Lower lobe of right lung (tissue), 2 donors: ENCODE measurements at regions not wholly inside any gene's neighbourhood (a gene's known extent, or its start where the extent isn't known, plus 50 kb on each side); places are given as distances from the start of the nearest gene placed in this dataset.

Experiments used
- ATAC-seq, 2 donors: fragments of 200-7000 bp; cut with Tn5 transposase; one replicate each; pipeline ENCODE4 v1.9.1; 2020 to 2022; ENCODE audit warnings: mild to moderate bottlenecking in 2 of 2, moderate library complexity in 2 of 2
- DNase-seq: peaks from one replicate; pipeline ENCODE4 v3.0.0-alpha.2; 2020
- H3K27ac ChIP-seq: fragments of 200-600 bp; one replicate; pipeline ENCODE4 v1.8.0; 2022
- H3K27me3 ChIP-seq: fragments of 200-600 bp; one replicate; pipeline ENCODE4 v1.8.0; 2022; ENCODE audit warnings: low read depth
- H3K36me3 ChIP-seq: fragments of 200-600 bp; one replicate; pipeline ENCODE4 v1.8.0; 2022; ENCODE audit warnings: mild to moderate bottlenecking
- H3K4me1 ChIP-seq: fragments of 200-600 bp; one replicate; pipeline ENCODE4 v1.8.0; 2022
- H3K4me3 ChIP-seq: fragments of 200-600 bp; one replicate; pipeline ENCODE4 v1.8.0; 2022; ENCODE audit warnings: mild to moderate bottlenecking
- H3K9me3 ChIP-seq: fragments of 200-600 bp; one replicate; pipeline ENCODE4 v1.8.0; 2022
- CTCF ChIP-seq: fragments of 200-600 bp; IDR thresholded peaks from one replicate; pipeline ENCODE4 v1.8.0; 2022; ENCODE audit warnings: antibody characterized with exemption, mild to moderate bottlenecking
- intact Hi-C: fragments of 100-400 bp; cut with DNase I; formaldehyde crosslinking; loops from one replicate; pipeline ENCODE4 v1.11.0; 2022
- donor health status: DM: no; HTN: yes; CAD: no; lungs with severe emphysema.

GRCh38 chr4:30875658-30876269 is 155.6 kb downstream of the PCDH7 start:
- no peak for ATAC-seq
- TF ChIP-seq CTCF, result no peak
- Histone ChIP-seq H3K27ac (no peak overlapping the region), H3K36me3 (no peaks in the 10 kb centered on the region), H3K9me3 (no peaks in the 10 kb centered on the region), H3K4me3 (no peak overlapping the region), H3K27me3 (no peaks in the 10 kb centered on the region), H3K4me1 (no peaks in the 10 kb centered on the region)
- intact Hi-C loops, result no loop called here
- no peak for DNase-seq

- H3K27me3 ChIP-seq, result no peaks in the 10 kb centered on the region
- ATAC-seq (no peak), DNase-seq (no peak)
- intact Hi-C loops, result no loop called here
- TF ChIP-seq CTCF, result no peak
- no peaks in the 10 kb centered on the region for H3K36me3 ChIP-seq
- H3K27ac ChIP-seq, result no peak overlapping the region
- H3K4me3 ChIP-seq, result no peak overlapping the region
- H3K9me3 ChIP-seq, result no peaks in the 10 kb centered on the region
- no peaks in the 10 kb centered on the region for H3K4me1 ChIP-seq
These were observed 159.9 kb downstream of the PCDH7 start for GRCh38 chr4:30879855-30880598.

GRCh38 chr4:30881985-30882384 is 161.8 kb downstream of the PCDH7 start:
- Histone ChIP-seq H3K27me3 (no peaks in the 10 kb centered on the region), H3K4me1 (no peaks in the 10 kb centered on the region), H3K27ac (no peak overlapping the region), H3K36me3 (no peaks in the 10 kb centered on the region), H3K4me3 (no peak overlapping the region), H3K9me3 (no peaks in the 10 kb centered on the region)
- no peak for TF ChIP-seq CTCF
- DNase-seq (no peak), ATAC-seq (no peak)
- intact Hi-C loops, result no loop called here

GRCh38 chr4:30882443-30882842 is 162.3 kb downstream of the PCDH7 start:
- H3K27ac ChIP-seq, result no peak overlapping the region
- H3K4me3 ChIP-seq, result no peak overlapping the region
- no peaks in the 10 kb centered on the region for H3K4me1 ChIP-seq
- no peaks in the 10 kb centered on the region for H3K9me3 ChIP-seq
- intact Hi-C loops, result no loop called here
- H3K27me3 ChIP-seq, result no peaks in the 10 kb centered on the region
- no peaks in the 10 kb centered on the region for H3K36me3 ChIP-seq
- no peak for DNase-seq
- no peak for TF ChIP-seq CTCF
- no peak for ATAC-seq

GRCh38 chr4:30882995-30883675 is 163.0 kb downstream of the PCDH7 start:
- no peak for TF ChIP-seq CTCF
- no peak for ATAC-seq

More at GRCh38 chr4:30882995-30883675, 163.0 kb downstream of the PCDH7 start:
- no peaks in the 10 kb centered on the region for H3K9me3 ChIP-seq
- H3K4me3 ChIP-seq, result no peak overlapping the region
- DNase-seq, result no peak
- no peaks in the 10 kb centered on the region for H3K4me1 ChIP-seq
- H3K27me3 ChIP-seq, result no peaks in the 10 kb centered on the region
- no peaks in the 10 kb centered on the region for H3K36me3 ChIP-seq
- intact Hi-C loops, result no loop called here
- H3K27ac ChIP-seq, result no peak overlapping the region
